ENCODE measurements at regions not wholly inside any gene's neighbourhood (a gene's known extent, or its start where the extent isn't known, plus 50 kb on each side); places are given as distances from the start of the nearest gene placed in this dataset.

GRCh38 chr20:63128956-63129355 lies 87.0 kb downstream of the YTHDF1 start:
- TF ChIP-seq POLR2AphosphoS5 (IDR thresholded peaks at IDR 0.05; ENCODE audit: borderline replicate concordance, low read depth, low read length), result no peak
- TF ChIP-seq EZH2 (IDR thresholded peaks at IDR 0.05), result no peak

All from SK-N-MC (cell line).